CD14-positive monocyte (primary cell): ENCODE measurements at regions not wholly inside any gene's neighbourhood (a gene's known extent, or its start where the extent isn't known, plus 50 kb on each side); places are given as distances from the start of the nearest gene placed in this dataset.

Experiments
- DNase-seq, 3 donors: peaks; one replicate each; pipeline ENCODE4 v3.0.0-alpha.2; 2011 to 2022
- H2AFZ ChIP-seq: 2 replicates; pipeline ENCODE4 v1.6.0; 2012; ENCODE audit warnings: mild to moderate bottlenecking, low read depth, low read length, inconsistent platforms; ENCODE audit not compliant: insufficient read depth, poor library complexity, severe bottlenecking
- H3K27ac ChIP-seq, 2 donors: 1 replicate in 1 of 2; 2 replicates in 1 of 2; pipeline ENCODE4 v1.5.1; 2012 to 2013; ENCODE audit warnings: low read length in 2 of 2, control low read depth in 1 of 2, inconsistent platforms in 1 of 2, low read depth in 1 of 2, mild to moderate bottlenecking in 1 of 2
- H3K27me3 ChIP-seq, 2 donors: one replicate each; pipeline versions ENCODE4 v1.6.0 to v1.6.1; 2011 to 2013; ENCODE audit warnings: low read length in 2 of 2; ENCODE audit not compliant: control insufficient read depth in 2 of 2, insufficient read depth in 2 of 2
- H3K36me3 ChIP-seq, 2 donors: replicated peaks in 1 of 2; 1 replicate in 1 of 2; 2 replicates in 1 of 2; pipeline versions ENCODE4 v1.5.1 to v1.6.1; 2012 to 2013; ENCODE audit warnings: low read length in 2 of 2, control low read depth in 1 of 2, inconsistent platforms in 1 of 2, mild to moderate bottlenecking in 1 of 2; ENCODE audit not compliant: insufficient read depth in 2 of 2, control insufficient read depth in 1 of 2
- H3K4me1 ChIP-seq, 2 donors: 1 replicate in 1 of 2; 2 replicates in 1 of 2; pipeline versions ENCODE4 v1.5.1 to v1.6.1; 2012 to 2013; ENCODE audit warnings: low read length in 2 of 2, control low read depth in 1 of 2, inconsistent platforms in 1 of 2, mild to moderate bottlenecking in 1 of 2, moderate library complexity in 1 of 2; ENCODE audit not compliant: insufficient read depth in 2 of 2, control insufficient read depth in 1 of 2
- H3K4me2 ChIP-seq: replicated peaks from 2 replicates; pipeline ENCODE3; 2012; ENCODE audit warnings: low read length, moderate library complexity, mild to moderate bottlenecking; ENCODE audit not compliant: poor library complexity, severe bottlenecking; ENCODE audit errors: extremely low read depth
- H3K4me3 ChIP-seq, 3 experiments: fragments of 200-600 bp in 1 of 3; sonication (generic) in 1 of 3; replicated peaks in 1 of 3; 1 replicate in 2 of 3; 2 replicates in 1 of 3; pipeline ENCODE4 v1.5.1; 2011 to 2013; ENCODE audit warnings: low read length in 3 of 3, mild to moderate bottlenecking in 3 of 3, control low read depth in 2 of 3, low read depth in 2 of 3, inconsistent platforms in 1 of 3, moderate library complexity in 1 of 3
- H3K79me2 ChIP-seq: 2 replicates; pipeline ENCODE4 v1.6.0; 2012; ENCODE audit warnings: mild to moderate bottlenecking, control low read depth, inconsistent platforms, low read length, moderate library complexity; ENCODE audit not compliant: insufficient read depth
- H3K9ac ChIP-seq: 2 replicates; pipeline ENCODE4 v1.6.0; 2017; ENCODE audit warnings: low read length, mild to moderate bottlenecking; ENCODE audit not compliant: insufficient read depth, poor library complexity, severe bottlenecking
- H3K9me3 ChIP-seq, 2 donors: replicated peaks in 1 of 2; 1 replicate in 1 of 2; 2 replicates in 1 of 2; pipeline versions ENCODE4 v1.5.1 to v1.6.1; 2012 to 2013; ENCODE audit warnings: low read length in 2 of 2, control low read depth in 1 of 2; ENCODE audit not compliant: control insufficient read depth in 1 of 2, insufficient read depth in 1 of 2
- H4K20me1 ChIP-seq: 2 replicates; pipeline ENCODE4 v1.6.0; 2012; ENCODE audit warnings: mild to moderate bottlenecking, low read length, control low read depth, moderate library complexity; ENCODE audit not compliant: insufficient read depth
- H3K27ac Mint-ChIP-seq, 7 donors: one replicate each; pipeline ENCODE4 v1.8.0; 2020; ENCODE audit warnings: mild to moderate bottlenecking in 7 of 7, mixed read lengths in 7 of 7, moderate library complexity in 6 of 7, inconsistent platforms in 2 of 7
- H3K27me3 Mint-ChIP-seq, 3 donors: one replicate each; pipeline ENCODE4 v1.8.0; 2021 to 2022; ENCODE audit warnings: low read depth in 3 of 3, mild to moderate bottlenecking in 3 of 3, mixed read lengths in 3 of 3, moderate library complexity in 3 of 3, inconsistent platforms in 1 of 3
- H3K36me3 Mint-ChIP-seq, 2 donors: one replicate each; pipeline ENCODE4 v1.8.0; 2020; ENCODE audit warnings: mixed read lengths in 2 of 2, inconsistent platforms in 1 of 2, mild to moderate bottlenecking in 1 of 2
- H3K4me1 Mint-ChIP-seq: one replicate; pipeline ENCODE4 v1.8.0; 2020; ENCODE audit warnings: mild to moderate bottlenecking, mixed read lengths
- H3K4me3 Mint-ChIP-seq, 2 donors: one replicate each; pipeline ENCODE4 v1.8.0; 2020; ENCODE audit warnings: mild to moderate bottlenecking in 2 of 2, mixed read lengths in 2 of 2, moderate library complexity in 1 of 2
- H3K9me3 Mint-ChIP-seq, 7 donors: one replicate each; pipeline ENCODE4 v1.8.0; 2020 to 2022; ENCODE audit warnings: mixed read lengths in 7 of 7, mild to moderate bottlenecking in 6 of 7, moderate library complexity in 6 of 7, inconsistent platforms in 2 of 7
- WGBS: methylation state at CpG from one replicate; pipeline ENCODE4 v1.1.5; 2013; ENCODE audit warnings: missing lambda C conversion rate; ENCODE audit not compliant: insufficient coverage; 5-methylcytosine and 5-hydroxymethylcytosine counted together
- intact Hi-C, 2 donors: fragments of 100-400 bp; cut with micrococcal nuclease; formaldehyde crosslinking; loops; one replicate each; pipeline versions ENCODE4 v1.15.0 to v1.15.1; 2023
- TF ChIP-seq, protein P1 (sequence below): fragments of 200-600 bp; IDR thresholded peaks from one replicate; pipeline ENCODE4 v1.8.0; 2022; ENCODE audit warnings: antibody characterized with exemption, mild to moderate bottlenecking

GRCh38 chr4:27966664-27967063 is 1106.0 kb downstream of the STIM2 start:
- DNase-seq = no peak
- Histone ChIP-seq H3K4me2 (no peak overlapping the region), H3K4me1 (no peaks in the 10 kb centered on the region), H3K9ac (no peak overlapping the region), H3K36me3 (no peaks in the 10 kb centered on the region), H3K27me3 (no peaks in the 10 kb centered on the region), H3K4me3 (no peak overlapping the region), H3K79me2 (no peaks in the 10 kb centered on the region), H4K20me1 (no peaks in the 10 kb centered on the region), H3K27ac (no peak overlapping the region), H3K9me3 (no peaks in the 10 kb centered on the region), H2AFZ (no peak overlapping the region)
- no peaks in the 10 kb centered on the region for H3K36me3 Mint-ChIP-seq
- no peaks in the 10 kb centered on the region for H3K4me1 Mint-ChIP-seq
- no peaks in the 10 kb centered on the region for H3K27me3 Mint-ChIP-seq
- peaks cover 0 to 6% (median 4%) of the 10 kb centered on the region in 7 donors for H3K9me3 Mint-ChIP-seq
- TF ChIP-seq, protein P1, sequence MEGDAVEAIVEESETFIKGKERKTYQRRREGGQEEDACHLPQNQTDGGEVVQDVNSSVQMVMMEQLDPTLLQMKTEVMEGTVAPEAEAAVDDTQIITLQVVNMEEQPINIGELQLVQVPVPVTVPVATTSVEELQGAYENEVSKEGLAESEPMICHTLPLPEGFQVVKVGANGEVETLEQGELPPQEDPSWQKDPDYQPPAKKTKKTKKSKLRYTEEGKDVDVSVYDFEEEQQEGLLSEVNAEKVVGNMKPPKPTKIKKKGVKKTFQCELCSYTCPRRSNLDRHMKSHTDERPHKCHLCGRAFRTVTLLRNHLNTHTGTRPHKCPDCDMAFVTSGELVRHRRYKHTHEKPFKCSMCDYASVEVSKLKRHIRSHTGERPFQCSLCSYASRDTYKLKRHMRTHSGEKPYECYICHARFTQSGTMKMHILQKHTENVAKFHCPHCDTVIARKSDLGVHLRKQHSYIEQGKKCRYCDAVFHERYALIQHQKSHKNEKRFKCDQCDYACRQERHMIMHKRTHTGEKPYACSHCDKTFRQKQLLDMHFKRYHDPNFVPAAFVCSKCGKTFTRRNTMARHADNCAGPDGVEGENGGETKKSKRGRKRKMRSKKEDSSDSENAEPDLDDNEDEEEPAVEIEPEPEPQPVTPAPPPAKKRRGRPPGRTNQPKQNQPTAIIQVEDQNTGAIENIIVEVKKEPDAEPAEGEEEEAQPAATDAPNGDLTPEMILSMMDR = no peak
- no CpG with 5 or more reads among the region's 3 CpGs for WGBS
- intact Hi-C loops = no loop called here
- H3K27ac Mint-ChIP-seq = no peak overlapping the region
- no peak overlapping the region for H3K4me3 Mint-ChIP-seq

DNA sequence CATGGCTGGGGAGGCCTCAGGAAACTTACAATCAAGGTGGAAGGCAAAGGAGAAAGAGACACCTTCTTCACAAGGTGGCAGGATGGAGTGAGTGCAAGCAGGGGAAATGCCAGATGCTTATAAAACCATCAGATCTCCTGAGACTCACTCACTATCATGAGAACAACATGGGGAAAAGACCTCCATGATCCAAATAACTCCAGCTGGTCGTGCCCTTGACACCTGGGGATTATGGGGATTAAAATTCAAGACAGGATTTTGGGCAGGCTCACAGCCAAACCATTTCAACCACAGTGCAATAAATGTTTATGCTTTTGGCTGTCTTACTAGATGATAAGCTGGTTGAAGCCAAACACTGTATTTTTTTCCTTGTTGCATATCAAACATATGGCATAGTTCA is 1112.4 kb downstream of the STIM2 start:
- Mint-ChIP-seq H3K36me3 (no peaks in the 10 kb centered on the region), H3K27me3 (no peaks in the 10 kb centered on the region), H3K27ac (no peak overlapping the region), H3K4me3 (no peak overlapping the region), H3K4me1 (no peaks in the 10 kb centered on the region), H3K9me3 (peaks cover 7 to 24% (median 14%) of the 10 kb centered on the region in 7 donors)
- no peak for DNase-seq
- H4K20me1 ChIP-seq = no peaks in the 10 kb centered on the region
- H3K9ac ChIP-seq = no peak overlapping the region
- TF ChIP-seq, protein P1 = no peak
- peaks cover 0 to 9% of the 10 kb centered on the region in 2 donors for H3K9me3 ChIP-seq
- H3K79me2 ChIP-seq = no peaks in the 10 kb centered on the region
- H3K27ac ChIP-seq = no peak overlapping the region
- no peaks in the 10 kb centered on the region for H3K4me1 ChIP-seq
- WGBS = no CpG with 5 or more reads among the region's 1 CpG
- H3K4me3 ChIP-seq = no peak overlapping the region
- no peak overlapping the region for H3K4me2 ChIP-seq
- H3K36me3 ChIP-seq = no peaks in the 10 kb centered on the region
- intact Hi-C loops = no loop called here
- H2AFZ ChIP-seq = no peak overlapping the region
- H3K27me3 ChIP-seq = no peaks in the 10 kb centered on the region
